ENCODE measurements at regions not wholly inside any gene's neighbourhood (a gene's known extent, or its start where the extent isn't known, plus 50 kb on each side); places are given as distances from the start of the nearest gene placed in this dataset.

GRCh38 chr5:173752653-173753052, 135.5 kb upstream of the CPEB4 start:
- no peak overlapping the region for H2BK5ac ChIP-seq (ENCODE audit: insufficient read length, low read length)
- no peak for TF ChIP-seq CTCF (conservative IDR thresholded peaks at IDR 0.05)
- no peak overlapping the region for H2AK5ac ChIP-seq (ENCODE audit: insufficient read length, low read length)
- Mint-ChIP-seq H3K4me1 (peaks cover 26 to 28% of the 10 kb centered on the region in 2 experiments), H3K9me3 (no peaks in the 10 kb centered on the region; a peak in 1 of 5 replicates), H3K4me3 (no peak overlapping the region), H3K27ac (no peak overlapping the region; a peak in 1 of 7 replicates), H3K36me3 (ENCODE audit: insufficient read depth in 1 of 3, low read depth in 3 of 3) (no peaks in the 10 kb centered on the region; a peak in 1 of 7 replicates), H3K27me3 (ENCODE audit: low read depth) (peaks cover 2% of the 10 kb centered on the region; the same call in 1 of the 2 replicates)
- no peak overlapping the region for H3K27ac ChIP-seq (ENCODE audit: insufficient read length, low read depth, low read length)
- no peak overlapping the region for H3K9ac ChIP-seq (ENCODE audit: extremely low read depth, insufficient read length, low read length)
- H3K14ac ChIP-seq (ENCODE audit: insufficient read depth, low read length) = no peak overlapping the region
- H4K91ac ChIP-seq (ENCODE audit: insufficient read length, low read depth, low read length) = no peak overlapping the region
- H4K20me1 ChIP-seq (ENCODE audit: control insufficient read depth, insufficient read depth, insufficient read length) = no peaks in the 10 kb centered on the region
- H3K9me3 ChIP-seq (ENCODE audit: control insufficient read depth, low read depth, low read length) = no peaks in the 10 kb centered on the region
- no peaks in the 10 kb centered on the region for H3K79me2 ChIP-seq (ENCODE audit: insufficient read depth, low read length)
- H3K4me2 ChIP-seq (ENCODE audit: insufficient read depth, insufficient read length, low read length) = no peak overlapping the region
- H4K8ac ChIP-seq (replicated peaks; ENCODE audit: insufficient read length, low read depth, low read length) = no peak overlapping the region
- H3K4ac ChIP-seq (ENCODE audit: low read depth, low read length) = no peak overlapping the region
- H2AFZ ChIP-seq (ENCODE audit: low read length) = no peak overlapping the region
- H2BK20ac ChIP-seq (ENCODE audit: low read depth, low read length, poor library complexity, severe bottlenecking) = no peak overlapping the region
- H2BK12ac ChIP-seq (ENCODE audit: insufficient read length, low read depth, low read length) = no peak overlapping the region
- H3K18ac ChIP-seq (ENCODE audit: insufficient read length, low read depth, low read length) = no peak overlapping the region
- no peak for DNase-seq
- no peak overlapping the region for H3K23ac ChIP-seq (ENCODE audit: insufficient read length, low read depth, low read length)
- H3K56ac ChIP-seq (ENCODE audit: insufficient read length, low read depth, low read length) = no peak overlapping the region
- H2BK15ac ChIP-seq (ENCODE audit: low read depth, low read length) = no peak overlapping the region
- H3K79me1 ChIP-seq (ENCODE audit: insufficient read depth, low read depth, low read length, poor library complexity, severe bottlenecking) = no peaks in the 10 kb centered on the region
- WGBS (ENCODE audit: extremely low coverage, insufficient read length, low lambda C conversion rate) = no CpG with 5 or more reads among the region's 4 CpGs
- H3K23me2 ChIP-seq (ENCODE audit: insufficient read length, low read depth, low read length, poor library complexity, severe bottlenecking) = no peaks in the 10 kb centered on the region
- H3K4me1 ChIP-seq (ENCODE audit: insufficient read depth, low read length) = peaks cover 5% of the 10 kb centered on the region; the same call in 1 of the 2 replicates
- H3K27me3 ChIP-seq (ENCODE audit: insufficient read depth, low read length) = no peaks in the 10 kb centered on the region
- no peak overlapping the region for H2BK120ac ChIP-seq (ENCODE audit: low read depth, low read length, poor library complexity, severe bottlenecking)
- H3T11ph ChIP-seq (ENCODE audit: low read length) = no peak overlapping the region
- no peak overlapping the region for H4K5ac ChIP-seq (ENCODE audit: insufficient read length, low read depth, low read length)

Data from H9 (cell line).